COLO829 (cell line): ENCODE measurements at regions not wholly inside any gene's neighbourhood (a gene's known extent, or its start where the extent isn't known, plus 50 kb on each side); places are given as distances from the start of the nearest gene placed in this dataset.

Experiments
- DNase-seq: peaks from one replicate; pipeline ENCODE4 v3.0.0; 2012; ENCODE audit warnings: low spot score

DNA sequence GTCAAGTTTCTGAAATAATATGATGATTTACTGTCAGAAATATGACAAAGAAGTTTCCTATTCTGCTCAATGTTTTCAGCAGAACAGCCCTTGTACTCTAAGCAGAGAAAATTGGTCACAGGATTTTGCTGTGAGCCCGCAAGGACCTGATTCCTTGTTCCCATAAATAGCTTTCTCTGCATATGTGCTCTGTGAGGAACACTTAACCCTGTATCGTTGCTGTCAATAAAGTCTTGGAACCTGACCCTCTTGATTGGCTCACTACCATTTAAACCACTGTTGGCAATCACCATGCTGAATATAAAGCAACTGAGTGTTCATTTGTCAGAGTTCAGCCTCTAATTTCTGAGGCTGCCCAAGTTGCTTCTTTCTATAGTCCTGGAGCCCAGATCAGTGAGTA, 158.2 kb upstream of the NOCT start:
- no peak for DNase-seq

DNA sequence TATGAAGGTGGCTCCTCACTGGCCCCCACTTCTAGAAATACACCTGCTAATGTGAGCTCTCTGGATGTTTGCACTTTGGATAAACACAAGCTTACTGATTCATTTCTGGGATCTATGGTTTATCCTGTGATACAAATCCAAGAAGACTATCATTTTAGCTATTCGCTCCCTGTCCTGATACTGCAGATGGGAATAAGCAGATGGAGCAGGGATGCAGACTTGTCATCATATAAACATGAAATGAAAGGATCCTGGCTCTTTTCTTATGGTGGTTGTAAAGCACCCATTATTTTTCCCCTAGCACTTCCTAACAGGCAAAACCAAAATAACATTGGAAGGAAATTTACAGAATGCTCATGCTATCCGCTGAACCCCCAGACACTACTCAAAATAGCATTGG, 162.9 kb upstream of the NOCT start:
- no peak for DNase-seq

DNA sequence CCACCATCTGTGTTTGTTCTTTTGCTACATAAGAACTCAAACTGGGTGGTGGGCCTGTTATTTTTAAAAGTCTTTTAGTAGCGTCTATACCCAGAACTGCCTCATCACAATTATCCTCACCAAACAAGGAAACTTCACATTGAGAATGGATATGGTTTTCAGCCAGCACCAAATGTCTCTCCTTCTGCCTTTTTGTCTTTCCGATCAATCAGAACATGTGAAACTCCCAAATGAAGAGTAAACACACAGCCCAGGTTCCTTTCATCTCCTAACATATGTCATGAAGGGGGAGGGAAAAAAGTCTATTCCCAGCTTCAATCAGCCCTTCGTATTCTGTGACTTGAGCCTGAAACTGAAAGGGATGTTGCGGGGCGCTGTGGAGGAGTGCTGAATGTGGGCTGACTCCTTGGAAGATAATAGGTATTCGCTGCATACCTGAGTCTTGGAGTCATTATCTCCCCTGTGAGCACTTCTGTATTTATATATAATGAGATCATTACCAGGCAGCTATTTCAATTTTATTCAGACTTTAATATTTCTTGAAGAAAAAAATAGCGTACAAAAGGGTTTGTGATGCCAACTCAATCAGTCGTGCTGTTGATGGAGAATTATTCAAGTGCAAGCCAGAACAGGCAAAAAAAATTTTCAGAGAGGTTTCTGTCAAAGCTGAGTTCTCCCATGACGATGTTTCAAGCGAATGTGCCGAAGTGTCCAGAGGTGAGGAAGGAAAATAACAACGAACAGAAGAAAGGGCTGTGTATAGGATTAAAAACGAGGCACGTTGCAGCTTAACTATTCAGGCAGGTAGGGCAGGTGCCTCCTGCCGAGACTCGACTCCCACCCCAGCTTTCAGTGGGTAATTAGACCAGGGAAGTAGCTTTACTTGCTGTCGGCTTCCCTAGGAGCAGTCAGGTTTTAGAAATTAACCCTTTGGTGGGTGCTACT, 163.9 kb upstream of the NOCT start:
- DNase-seq = no peak

DNA sequence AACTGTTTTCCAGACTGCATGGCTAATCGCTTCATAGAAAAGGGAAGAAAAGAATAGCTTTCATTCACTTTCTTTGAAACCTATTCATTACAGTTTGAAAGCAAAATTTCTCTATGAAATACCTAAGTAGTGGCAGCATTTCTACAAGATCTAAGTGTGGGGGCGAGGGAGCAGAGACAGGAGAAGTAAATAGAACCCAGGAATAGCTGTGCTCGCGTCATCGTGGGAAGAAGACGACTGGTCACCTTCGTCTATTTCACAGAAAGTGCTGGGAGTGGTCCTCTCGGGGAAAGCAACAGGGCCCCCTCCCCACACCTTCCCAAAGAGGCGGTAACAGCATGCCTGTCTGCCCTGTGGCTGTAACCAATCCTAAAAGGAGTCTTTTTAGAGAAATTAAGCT, 169.9 kb upstream of the NOCT start:
- no peak for DNase-seq

DNA sequence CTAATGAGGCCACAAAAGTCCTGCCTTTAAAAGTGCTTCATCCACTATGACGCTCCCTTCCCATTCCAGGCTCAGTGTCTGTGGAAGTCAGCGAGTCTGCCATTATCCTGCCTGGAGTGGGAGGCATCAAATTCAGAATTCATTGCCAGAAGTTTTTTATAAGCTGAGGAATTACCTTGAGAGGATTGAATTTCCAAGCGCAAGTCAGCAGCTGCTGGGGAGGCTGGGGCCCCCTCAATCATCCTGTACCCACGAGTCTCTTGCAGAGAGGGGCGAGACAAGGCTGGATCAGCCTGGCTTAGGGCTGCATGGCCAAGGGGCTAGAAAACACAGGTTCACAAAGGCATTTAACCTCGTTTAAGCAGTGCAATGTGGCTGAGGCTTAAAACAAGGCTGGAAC, 170.5 kb upstream of the NOCT start:
- DNase-seq = no peak

DNA sequence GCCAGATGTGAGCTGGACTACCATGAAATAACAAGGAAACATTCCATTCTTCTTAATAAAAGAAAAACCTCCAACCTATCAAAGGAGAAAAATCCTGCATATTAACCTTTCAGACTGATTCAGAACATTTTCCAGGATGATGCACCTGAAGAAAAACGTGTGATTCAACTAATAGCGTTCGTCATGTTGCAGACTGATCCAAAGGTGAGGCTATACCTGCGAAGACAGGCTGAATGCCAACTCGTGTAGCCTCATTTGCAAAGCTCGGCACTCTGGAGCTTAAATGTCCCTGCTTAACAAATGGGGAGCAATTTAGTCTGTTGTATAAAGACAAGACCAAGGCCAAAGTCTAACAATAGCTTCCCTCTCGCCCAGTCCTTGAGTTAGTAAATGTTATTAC, 172.0 kb upstream of the NOCT start:
- no peak for DNase-seq

DNA sequence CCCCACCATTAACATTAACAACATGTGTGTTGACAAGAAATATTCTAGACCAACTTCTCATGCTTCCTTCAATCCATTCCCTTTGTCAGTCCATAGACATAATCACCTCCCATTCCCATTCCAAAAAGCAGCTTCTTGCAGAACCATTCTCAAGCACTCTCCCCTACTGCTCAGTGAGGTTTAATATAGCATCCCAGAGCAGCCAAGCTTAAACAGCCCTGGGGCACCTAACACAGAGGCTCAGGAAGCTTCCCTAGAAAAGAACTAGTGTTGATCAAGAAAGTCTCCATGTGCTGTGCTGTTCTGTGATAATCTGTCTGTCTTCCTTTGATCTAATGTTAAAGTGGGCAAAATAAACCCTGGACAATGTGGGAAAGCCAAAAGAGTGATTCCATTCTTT, 174.2 kb upstream of the NOCT start:
- no peak for DNase-seq

DNA sequence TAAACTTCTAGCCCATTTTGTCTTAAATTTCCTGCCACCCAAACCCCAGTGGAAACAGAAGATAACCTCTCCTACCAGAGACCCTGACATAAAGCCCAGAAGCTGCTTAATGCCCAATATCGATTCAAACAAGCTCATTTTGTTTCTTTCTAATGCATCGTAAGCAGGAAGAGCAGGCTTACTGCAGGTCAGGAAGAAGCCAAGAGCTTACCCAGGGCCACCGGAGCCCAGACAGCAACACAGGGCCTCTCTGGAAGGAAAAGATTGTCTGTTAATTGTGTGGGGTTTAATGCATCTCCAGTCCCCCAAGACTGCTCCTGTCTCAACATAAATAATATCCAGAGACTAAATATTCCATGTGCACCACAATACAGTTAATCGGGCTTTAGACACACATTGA, 177.3 kb upstream of the NOCT start:
- no peak for DNase-seq

DNA sequence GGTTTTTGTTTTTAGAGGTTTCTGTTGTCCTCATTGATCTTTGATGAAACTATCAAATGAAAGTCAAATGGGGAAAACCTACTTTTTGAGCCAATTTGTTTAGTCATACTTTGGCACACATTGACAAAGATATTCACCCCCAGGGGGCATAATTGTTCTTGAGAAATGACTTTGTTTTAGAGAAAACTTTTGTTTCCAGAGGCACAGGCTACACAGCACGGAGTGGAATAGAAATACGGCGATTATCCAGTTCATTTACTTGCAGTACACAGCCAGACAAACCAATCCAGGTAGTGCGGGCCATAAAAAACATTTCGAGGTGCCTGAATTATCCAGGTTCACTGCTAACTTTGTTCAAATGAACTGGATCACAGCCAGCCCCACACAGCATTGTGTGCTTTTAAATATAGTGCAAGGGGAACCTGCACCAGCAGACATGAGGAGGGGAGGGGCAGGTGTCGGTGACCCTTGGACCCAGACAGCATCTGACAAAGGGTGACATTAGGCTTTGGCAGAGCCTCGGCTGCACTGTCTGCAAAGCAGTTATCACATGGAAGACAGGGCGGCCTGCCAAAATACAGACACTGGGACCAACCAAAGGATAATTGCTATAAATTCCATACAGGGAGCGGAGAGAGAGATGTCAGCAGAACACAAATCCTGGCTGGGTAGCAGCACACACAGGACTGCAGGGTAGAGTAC, 179.6 kb upstream of the NOCT start:
- DNase-seq = no peak

DNA sequence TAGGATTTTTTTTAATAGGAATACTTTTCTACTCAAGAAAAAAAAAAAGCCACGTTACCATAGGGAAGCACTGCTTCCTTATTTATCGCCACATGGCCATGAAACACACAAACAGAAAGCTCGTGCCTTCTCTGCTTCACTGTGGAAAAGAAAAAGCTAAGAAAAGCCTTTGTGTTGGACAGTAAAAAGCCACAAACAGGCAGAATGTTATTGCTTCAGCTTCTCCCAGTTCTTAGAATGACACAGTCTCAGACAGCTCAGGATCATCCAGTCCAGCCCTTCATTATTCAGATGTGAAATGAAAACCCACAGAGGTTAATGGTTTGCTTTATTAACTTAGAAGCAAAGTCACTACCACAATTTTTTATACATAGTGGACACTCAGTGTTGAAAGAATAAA, 181.6 kb upstream of the NOCT start:
- DNase-seq = no peak

DNA sequence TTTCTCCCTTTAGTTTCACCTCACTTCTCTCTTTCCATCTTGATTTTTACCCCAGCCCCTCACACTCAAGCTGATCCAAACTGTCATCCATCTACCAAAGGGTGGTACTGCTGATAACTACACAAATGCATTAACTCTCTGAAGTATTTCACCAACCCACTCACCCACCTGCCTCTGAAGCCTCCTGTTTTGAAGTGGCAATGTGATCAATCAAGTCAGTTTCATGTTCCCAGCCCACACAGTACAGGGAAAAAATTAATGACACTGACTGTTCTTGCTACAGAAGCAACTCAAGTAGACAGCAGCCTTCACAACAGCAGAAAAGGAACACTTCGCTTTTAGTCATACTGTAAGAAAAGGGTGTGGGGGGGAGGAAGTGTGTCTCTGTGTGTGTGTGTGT, 183.0 kb upstream of the NOCT start:
- DNase-seq = no peak

DNA sequence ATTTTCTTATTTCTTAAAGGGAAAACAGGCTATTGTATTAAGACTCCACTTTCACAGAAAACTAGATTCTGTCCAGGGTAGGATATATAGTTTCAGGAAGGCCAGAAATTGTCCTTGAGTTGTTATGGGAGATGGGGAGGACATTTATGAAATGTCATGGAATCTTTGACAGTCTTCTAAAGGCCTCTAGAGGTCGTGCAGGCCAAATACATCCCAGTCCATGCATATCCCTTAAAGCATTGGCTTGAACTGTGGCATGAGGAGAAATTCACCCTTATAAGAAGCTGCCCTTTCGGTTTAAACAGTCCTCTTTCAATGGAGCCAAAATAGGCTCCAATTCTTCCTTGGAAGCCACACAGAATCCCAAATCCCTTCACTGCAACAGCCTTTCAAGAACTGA, 183.6 kb upstream of the NOCT start:
- no peak for DNase-seq

DNA sequence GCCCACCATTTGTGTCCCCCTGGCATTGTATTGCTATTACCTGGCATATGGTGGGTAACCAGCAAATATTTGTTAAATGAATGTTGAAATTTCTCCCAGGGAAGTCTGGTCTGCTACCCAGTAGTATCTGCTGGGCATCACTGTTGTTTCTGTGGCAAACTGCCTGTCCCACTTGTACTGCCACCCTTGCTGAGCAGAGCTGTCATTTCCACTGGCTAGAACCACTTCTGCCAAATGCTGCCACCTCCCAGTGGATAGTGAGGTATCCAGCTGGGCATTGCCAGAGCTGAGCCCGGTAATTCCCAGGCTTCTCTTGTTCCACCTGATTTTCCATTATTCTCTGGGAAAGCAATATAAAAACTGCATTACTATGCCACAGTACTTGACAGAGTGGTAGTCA, 186.7 kb upstream of the NOCT start:
- DNase-seq = no peak

DNA sequence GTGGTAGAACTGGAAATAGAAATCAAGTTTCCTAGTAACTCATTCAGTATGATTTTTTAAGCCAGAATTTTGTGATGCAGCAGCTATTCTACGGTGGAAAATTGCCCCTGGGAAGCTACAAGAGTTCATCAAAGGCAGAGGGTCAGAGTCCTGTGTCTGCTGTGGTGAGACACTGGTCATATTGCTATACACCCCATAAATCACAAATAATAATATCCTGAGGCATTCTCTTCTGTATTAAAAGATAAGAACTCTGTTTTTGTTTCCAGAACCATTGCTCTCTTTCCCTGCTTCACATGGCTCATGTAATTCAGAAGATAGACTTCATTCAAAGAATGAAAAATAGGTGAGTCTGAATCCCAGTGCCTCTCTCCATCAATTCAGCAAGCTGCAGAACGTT, 188.8 kb upstream of the NOCT start:
- no peak for DNase-seq

DNA sequence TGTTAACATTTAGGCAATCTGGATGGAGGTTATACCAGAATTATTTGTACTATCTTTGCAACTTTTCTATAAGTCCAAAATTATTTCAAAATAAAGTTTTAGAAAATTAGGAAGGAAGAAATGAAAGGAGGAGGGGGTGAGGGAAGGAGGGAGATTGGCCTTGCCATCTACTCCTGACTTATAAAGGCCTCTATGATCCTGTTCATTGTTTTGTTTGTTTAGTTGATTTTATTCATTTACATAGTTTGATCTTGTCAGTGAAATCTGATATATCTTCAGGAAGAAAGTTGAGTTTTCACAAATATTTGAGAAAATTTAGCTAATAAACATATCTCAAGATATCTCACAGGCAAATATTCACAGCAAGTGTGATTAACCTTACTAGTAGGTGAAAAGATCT, 189.3 kb upstream of the NOCT start:
- no peak for DNase-seq

DNA sequence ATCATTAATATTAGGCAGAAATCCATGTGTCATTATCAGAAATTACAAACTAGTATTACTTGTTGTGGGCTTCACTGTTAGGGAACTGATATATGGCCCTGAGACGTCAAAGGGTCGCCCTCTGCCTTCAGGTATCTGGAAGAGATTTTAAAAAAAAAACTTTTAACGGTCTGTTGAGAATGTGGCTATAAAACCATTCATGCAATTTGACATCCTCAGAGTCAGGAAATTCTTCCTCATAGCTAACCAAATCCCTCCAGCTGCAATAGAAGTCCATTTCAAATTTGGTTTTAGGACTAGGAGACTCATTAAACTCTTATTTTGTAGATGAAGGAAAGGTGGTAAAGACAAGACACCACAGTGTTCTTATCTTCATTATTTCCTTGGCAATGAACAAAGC, 194.2 kb upstream of the NOCT start:
- DNase-seq = no peak

DNA sequence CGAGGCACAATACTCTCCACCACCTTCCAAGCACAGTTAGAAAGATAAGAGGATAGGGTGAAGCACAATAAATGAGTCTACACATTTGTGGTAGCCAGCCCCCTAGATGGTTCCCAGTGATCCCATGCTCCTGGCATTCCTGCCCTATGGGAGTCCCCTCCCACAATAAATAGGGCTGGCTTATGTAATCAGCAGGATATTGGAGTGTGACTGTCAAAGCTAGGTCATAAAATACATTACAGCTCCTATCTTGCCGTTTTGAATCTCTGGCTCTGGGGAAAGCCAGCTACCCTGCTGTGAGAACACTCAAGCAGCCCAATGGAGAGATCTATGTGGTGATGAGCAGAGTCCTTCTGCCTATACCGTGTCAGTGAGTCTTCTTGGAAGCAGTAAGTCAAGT, 198.7 kb upstream of the NOCT start:
- DNase-seq = no peak

DNA sequence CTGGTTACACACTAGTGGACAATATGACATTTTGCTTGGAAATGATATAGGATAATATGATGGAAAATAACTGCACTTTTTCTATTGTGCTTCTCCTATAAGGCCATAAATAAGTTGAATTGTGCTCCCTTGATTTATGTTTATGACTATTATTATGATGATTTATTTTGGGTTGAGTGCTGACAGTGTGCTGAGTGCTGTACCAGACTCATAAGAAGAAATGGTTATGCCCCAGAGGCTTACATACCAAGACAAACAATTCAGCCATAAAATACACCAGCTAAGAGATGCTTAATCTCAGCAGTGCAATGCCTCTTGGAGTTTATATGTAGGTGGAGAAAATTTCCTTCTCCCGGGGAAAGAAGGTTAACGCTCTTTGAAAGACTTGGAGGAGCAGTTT, 199.8 kb upstream of the NOCT start:
- DNase-seq = no peak

DNA sequence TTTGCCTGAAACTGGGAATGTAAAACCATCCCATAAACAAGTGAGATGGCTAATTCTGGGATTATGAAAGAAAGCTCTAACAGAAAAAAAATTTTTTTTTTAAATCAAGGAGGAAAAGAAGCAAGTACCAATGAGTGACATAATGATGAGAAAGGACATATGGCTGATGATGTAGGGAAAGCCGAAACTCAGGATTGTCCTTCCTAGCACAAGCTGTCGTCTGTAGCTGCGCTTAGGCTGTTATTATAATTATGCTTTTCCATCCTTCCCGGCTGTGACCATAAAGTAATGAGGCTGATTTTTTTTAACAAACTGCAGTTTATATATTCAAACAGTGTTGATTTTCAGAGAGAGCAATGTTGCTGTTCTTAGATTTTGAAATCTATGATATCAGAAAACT, 209.8 kb upstream of the NOCT start:
- no peak for DNase-seq

DNA sequence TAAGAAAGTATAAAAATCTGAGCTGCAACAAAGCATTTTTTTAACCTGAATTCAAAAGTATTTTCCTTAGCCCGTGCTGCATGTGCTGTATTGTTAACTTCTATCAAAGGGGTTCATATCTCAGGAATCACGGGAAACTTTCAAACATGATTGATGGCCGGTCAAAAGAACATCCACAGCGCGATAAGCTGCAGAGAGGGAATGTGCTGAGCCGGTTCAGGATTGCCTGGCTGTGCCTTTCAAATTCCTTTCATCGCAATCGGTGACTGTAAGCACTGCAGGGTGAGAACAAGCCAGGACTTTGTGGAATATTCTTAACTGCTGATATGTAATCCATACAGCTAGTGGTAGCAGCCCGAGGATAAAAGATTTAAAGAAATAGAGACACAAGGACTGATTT, 210.9 kb upstream of the NOCT start:
- DNase-seq = no peak

DNA sequence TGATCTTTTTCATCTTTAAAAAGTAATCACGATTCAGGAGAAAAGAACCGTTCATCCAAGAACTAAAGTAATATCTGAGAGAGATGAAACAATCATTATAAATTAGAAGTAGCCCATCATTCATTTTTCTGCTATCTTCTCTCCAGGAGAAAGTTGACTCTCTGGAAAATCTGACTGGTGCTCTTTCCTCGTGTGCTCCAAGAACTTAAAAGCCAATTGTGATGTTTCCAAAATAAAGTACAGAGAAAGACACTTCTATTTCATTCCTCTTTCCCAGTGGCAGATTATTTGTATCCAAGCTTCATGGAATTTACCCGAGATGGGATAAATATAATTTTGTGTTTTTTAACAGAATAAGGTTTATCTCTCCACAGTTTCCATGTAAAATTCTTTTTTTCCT, 212.5 kb upstream of the NOCT start:
- no peak for DNase-seq

DNA sequence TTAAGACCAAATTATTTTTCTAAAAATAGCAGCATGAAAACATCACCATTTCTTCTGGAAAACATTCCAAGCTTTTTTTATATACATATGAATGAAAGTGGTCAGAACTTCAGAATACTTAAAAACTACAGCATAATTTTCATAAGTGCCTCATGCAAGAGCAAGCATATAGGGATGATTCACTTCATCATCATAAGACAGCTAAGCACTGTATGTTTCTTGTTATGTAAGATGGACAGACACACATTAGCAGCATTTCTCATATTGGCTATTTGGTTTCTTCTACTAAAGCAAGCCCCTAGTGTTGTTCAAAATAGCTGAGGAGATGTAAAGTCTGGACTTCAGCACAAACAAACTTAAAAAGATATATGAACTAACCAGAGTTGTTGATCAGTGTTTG, 213.1 kb upstream of the NOCT start:
- DNase-seq = no peak

DNA sequence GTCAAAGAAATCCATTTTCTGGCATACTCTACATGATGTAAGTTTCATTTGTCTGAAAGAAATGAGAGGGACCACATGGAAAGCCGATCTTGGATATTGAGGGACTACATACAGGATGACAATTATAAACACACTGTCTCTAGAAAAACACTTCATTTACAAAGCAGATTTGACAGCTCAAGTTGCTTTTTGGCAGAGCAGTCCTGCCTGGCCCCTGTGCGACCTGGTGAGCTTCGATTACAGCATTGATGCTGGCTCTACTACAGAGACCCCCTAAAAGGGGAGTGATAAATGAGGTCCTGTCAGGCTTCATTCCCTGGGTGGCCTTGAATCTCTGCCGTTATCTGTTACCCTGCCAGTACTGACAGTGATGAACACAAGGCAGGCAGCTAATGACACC, 215.2 kb upstream of the NOCT start:
- no peak for DNase-seq

DNA sequence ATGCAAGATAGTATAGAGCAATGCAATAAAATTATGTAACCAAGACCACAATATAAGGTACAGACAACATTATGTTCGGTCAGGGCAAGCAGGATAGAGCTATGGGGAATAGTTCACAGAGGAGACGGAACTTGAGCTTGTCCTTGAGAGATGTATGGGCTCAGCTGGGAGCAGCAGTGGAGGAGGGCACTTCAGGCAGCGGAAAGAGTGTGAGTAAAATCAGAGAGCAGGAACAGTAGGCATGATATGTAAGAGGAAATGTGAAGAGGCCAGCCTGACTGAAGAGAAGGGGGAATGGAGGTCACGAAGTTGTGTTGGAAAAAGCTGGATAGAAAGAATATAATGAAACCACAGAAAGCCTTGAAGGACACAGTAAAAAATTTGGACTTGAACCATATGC, 217.2 kb upstream of the NOCT start:
- no peak for DNase-seq
